ENCODE measurements at regions not wholly inside any gene's neighbourhood (a gene's known extent, or its start where the extent isn't known, plus 50 kb on each side); places are given as distances from the start of the nearest gene placed in this dataset.

DNA sequence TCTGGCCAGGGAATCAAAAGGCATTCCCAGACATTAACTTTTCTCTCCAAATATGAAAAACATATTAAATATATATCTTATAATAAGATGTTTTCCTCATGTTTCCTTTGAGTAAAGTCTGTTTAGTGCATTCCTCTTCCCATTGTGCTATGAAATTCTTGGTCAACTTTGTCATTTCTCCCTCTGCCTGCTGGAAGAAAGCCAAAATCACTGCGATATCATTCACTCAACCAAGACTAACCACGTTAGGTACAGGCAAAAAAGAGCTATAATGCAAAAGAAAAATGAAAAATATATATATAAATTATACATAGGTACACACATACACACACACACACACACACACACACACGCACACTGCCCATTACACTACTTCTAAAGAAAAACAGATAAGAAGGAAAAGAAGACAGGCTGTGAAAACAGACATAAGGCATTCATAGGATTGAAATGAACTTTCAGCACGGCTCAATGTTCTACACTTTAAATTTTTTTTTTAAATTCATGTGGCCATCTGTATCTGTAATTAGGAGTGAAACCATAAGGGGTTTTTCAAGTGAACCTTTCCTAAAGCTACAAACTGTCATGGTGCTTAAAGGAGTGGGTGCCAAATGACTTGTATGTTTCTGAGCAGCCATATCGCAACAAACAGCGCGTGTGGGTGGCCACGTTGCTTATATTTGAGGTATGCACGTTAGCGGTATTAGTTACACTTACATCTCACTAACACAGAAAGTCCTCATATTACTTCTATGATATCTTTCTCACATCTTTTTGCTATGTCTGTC is 71.6 kb upstream of the PSMD7 start:
- TF ChIP-seq, protein P1, sequence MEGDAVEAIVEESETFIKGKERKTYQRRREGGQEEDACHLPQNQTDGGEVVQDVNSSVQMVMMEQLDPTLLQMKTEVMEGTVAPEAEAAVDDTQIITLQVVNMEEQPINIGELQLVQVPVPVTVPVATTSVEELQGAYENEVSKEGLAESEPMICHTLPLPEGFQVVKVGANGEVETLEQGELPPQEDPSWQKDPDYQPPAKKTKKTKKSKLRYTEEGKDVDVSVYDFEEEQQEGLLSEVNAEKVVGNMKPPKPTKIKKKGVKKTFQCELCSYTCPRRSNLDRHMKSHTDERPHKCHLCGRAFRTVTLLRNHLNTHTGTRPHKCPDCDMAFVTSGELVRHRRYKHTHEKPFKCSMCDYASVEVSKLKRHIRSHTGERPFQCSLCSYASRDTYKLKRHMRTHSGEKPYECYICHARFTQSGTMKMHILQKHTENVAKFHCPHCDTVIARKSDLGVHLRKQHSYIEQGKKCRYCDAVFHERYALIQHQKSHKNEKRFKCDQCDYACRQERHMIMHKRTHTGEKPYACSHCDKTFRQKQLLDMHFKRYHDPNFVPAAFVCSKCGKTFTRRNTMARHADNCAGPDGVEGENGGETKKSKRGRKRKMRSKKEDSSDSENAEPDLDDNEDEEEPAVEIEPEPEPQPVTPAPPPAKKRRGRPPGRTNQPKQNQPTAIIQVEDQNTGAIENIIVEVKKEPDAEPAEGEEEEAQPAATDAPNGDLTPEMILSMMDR (IDR thresholded peaks at IDR 0.05 in 8 of 11, conservative IDR thresholded peaks at IDR 0.05 in 3 of 11), result no peak
- no peak for TF ChIP-seq POLR2AphosphoS5 (IDR thresholded peaks at IDR 0.05)

Measured in spleen (tissue), 7 donors.